ENCODE measurements at regions not wholly inside any gene's neighbourhood (a gene's known extent, or its start where the extent isn't known, plus 50 kb on each side); places are given as distances from the start of the nearest gene placed in this dataset.
"Not testable (repeated sequence)": the region's sequence is repeated elsewhere in the genome, so short reads cannot be mapped to it uniquely, and the experiment has no call there.

DNA sequence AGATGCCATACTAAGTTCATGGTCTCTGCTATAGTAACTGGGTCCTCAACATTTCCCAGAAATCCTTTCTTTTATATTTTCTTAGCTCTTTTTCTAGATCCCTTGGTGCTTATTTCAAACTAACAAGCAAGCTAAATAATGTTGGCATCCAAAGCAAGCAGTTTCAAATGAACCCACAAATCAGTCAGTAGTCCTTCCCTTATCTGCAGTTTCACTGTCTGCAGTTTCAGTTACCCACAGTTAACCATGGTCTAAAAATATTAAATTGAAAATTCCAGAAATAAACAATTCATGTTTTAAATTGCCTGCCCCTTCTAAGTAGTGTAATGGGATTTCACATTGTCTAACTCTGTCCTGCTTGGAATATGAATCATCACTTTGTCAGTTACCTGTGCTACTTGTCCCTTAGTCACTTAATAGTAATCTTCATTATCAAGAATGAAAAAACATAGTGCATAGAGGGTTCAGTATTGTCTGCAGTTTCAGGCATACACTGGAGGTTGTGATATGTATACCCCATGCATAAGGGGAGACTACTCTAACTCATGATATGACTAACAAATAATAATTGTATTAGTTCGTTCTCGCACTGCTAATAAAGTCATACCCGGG, 633.7 kb downstream of the MECOM start:
- H3K4me3 ChIP-seq (ENCODE audit: low read length) = no peak overlapping the region
- H3K9me3 ChIP-seq (ENCODE audit: low read length) = no peaks in the 10 kb centered on the region
- H3K4me1 ChIP-seq (ENCODE audit: insufficient read depth, low read length) = peaks cover 13% of the 10 kb centered on the region
- H2AFZ ChIP-seq (ENCODE audit: low read depth, low read length) = no peak overlapping the region
- H3K36me3 ChIP-seq (ENCODE audit: insufficient read depth, low read length) = no peaks in the 10 kb centered on the region
- H3K27me3 ChIP-seq (ENCODE audit: insufficient read depth, low read length) = no peaks in the 10 kb centered on the region

DNA sequence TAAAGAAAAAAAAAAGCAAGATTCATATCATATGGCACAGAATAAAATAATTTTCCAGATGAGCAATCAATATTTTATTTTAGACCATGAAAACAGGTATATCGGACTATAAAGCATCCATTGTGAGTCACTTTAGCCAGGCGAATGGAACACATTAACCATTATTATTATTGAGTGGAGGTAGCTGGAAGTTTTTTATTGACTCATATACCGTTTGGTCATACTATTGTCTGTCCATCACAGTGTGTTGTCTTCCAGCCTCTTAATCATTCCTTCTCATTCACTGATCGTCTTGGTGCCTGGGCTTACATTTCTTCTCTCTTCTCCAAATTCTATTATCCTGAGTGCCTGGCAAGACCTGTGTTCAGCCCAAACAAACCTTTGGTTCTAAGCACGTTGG, 634.8 kb downstream of the MECOM start:
- H3K9me3 ChIP-seq (ENCODE audit: low read length) = no peaks in the 10 kb centered on the region
- H2AFZ ChIP-seq (ENCODE audit: low read depth, low read length) = no peak overlapping the region
- H3K36me3 ChIP-seq (ENCODE audit: insufficient read depth, low read length) = no peaks in the 10 kb centered on the region
- H3K27me3 ChIP-seq (ENCODE audit: insufficient read depth, low read length) = no peaks in the 10 kb centered on the region
- H3K4me1 ChIP-seq (ENCODE audit: insufficient read depth, low read length) = peaks cover 13% of the 10 kb centered on the region
- H3K4me3 ChIP-seq (ENCODE audit: low read length) = no peak overlapping the region

DNA sequence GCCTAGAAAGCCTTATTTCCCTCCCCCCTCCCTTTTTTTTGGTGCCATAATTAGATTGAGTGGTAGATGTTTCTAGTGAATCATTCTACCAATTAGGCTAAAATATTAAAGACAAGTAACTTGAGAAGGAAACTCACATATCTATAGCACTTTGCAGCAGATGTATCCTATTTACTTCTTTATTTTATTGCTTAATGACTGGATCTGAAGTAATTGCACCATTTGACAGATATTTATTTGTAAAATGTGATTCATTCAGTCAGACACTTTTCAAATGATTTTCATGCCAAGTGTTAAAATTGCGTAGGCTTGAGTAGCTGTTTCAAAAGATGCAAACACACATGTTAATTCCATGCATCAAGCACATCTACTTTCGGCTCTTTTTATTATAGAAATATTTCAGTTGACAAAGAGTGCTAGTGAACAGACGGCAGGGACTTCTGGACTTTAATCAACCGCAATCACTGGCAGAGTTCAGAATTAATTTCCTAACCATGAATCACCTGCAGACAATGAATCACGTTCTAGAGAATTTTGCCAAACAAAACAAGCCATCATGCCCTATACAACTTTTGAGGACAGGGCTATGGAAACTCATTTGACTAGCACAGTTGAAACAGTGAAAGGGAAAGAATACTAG, 636.8 kb downstream of the MECOM start:
- Histone ChIP-seq H3K4me1 (ENCODE audit: insufficient read depth, low read length) (peaks cover 13% of the 10 kb centered on the region), H3K36me3 (ENCODE audit: insufficient read depth, low read length) (no peaks in the 10 kb centered on the region), H3K27me3 (ENCODE audit: insufficient read depth, low read length) (no peaks in the 10 kb centered on the region), H2AFZ (ENCODE audit: low read depth, low read length) (no peak overlapping the region), H3K9me3 (ENCODE audit: low read length) (no peaks in the 10 kb centered on the region), H3K4me3 (ENCODE audit: low read length) (no peak overlapping the region)

DNA sequence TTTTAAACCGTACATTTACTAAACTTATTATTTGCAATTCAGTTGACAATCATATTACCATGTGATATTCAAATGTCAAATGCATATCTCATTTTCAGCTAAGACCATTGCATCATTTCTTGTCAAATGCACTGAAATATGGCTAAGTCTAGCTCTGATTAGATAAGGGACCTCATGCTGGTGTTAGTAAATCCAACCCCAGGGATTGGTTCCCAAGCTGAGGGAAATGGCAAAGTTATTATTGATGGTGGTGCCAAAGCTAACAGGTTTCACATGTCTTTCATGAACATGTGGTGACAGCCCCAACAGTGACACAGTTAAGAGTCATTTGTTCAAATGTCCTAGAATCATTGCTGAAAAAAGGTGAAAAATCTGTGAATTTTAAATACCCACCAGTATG, 641.1 kb downstream of the MECOM start:
- H2AFZ ChIP-seq (ENCODE audit: low read depth, low read length) = no peak overlapping the region

DNA sequence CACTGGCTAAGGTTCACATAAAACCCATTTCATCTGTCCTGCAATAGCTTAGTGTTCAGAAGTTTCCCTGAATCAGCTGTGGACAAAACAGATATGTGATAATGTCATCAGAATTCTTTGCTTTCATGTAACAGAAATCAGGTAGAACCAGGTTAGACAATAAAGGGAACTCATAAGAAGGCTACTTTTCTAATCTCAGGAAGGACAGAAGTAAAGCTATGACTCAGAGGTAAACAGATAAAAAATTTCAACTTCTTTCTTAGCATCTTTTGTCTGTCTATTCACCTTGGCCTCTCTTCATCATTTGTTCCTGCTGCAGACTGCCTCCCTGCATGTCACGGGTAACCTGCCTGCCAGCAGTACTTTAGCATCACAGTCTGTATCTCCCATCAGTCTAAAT, 643.1 kb downstream of the MECOM start:
- H3K9me3 ChIP-seq (ENCODE audit: low read length) = no peaks in the 10 kb centered on the region
- H3K4me1 ChIP-seq (ENCODE audit: insufficient read depth, low read length) = no peaks in the 10 kb centered on the region
- no peak overlapping the region for H3K4me3 ChIP-seq (ENCODE audit: low read length)
- no peak overlapping the region for H2AFZ ChIP-seq (ENCODE audit: low read depth, low read length)
- no peaks in the 10 kb centered on the region for H3K36me3 ChIP-seq (ENCODE audit: insufficient read depth, low read length)
- H3K27me3 ChIP-seq (ENCODE audit: insufficient read depth, low read length) = no peaks in the 10 kb centered on the region

More for the DNA sequence above, 641.1 kb downstream of the MECOM start:
- Histone ChIP-seq H3K4me1 (ENCODE audit: insufficient read depth, low read length) (peaks cover 13% of the 10 kb centered on the region), H3K9me3 (ENCODE audit: low read length) (no peaks in the 10 kb centered on the region), H3K4me3 (ENCODE audit: low read length) (no peak overlapping the region), H3K36me3 (ENCODE audit: insufficient read depth, low read length) (no peaks in the 10 kb centered on the region), H3K27me3 (ENCODE audit: insufficient read depth, low read length) (no peaks in the 10 kb centered on the region)

DNA sequence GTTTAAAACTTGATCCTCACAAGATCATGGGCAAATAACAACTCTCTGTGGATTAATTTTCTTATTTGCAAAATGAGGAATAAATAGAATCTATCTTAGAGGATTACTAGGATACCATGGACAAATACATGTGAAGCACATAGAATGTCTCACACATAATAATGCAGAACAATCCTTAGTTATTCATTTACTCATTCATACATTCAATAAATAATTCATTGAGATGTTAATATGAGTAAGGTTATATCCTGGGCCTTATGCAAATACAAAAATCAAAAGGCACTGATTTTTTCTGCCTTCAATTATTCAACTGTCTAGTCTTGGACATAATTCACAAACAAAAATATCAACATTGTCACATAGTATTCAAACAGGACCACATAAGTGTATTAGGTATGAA, 654.1 kb downstream of the MECOM start:
- no peaks in the 10 kb centered on the region for H3K4me1 ChIP-seq (ENCODE audit: insufficient read depth, low read length)
- H2AFZ ChIP-seq (ENCODE audit: low read depth, low read length) = no peak overlapping the region

DNA sequence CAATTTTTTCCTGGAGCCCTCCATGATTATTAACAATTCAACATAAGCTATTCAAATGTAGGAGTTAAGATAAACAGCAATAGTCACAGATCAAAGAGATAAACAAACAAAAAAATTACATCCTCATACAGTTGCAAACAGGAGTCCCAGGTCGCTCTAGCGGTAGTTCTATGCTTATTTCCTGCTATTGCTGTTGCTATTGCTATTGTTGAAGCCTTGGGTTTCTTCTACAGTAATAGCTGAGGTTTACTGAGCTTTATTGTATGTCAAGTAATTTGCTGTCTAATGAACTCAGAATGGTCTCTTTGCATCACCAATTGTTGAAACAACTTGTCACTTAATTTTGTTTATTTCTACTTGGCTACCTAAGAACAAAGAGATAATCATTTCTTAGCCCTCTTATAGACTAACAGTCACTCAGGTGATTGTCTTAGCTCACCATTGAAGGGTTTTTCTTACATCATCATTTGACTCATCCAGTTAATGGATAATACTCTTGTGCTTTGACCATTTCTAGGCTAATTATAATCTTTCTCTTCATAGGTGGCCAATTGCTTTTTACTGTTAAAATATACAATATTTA, 654.6 kb downstream of the MECOM start:
- no peak overlapping the region for H2AFZ ChIP-seq (ENCODE audit: low read depth, low read length)

More for the DNA sequence above, 654.1 kb downstream of the MECOM start:
- Histone ChIP-seq H3K36me3 (ENCODE audit: insufficient read depth, low read length) (no peaks in the 10 kb centered on the region), H3K4me3 (ENCODE audit: low read length) (no peak overlapping the region), H3K27me3 (ENCODE audit: insufficient read depth, low read length) (no peaks in the 10 kb centered on the region), H3K9me3 (ENCODE audit: low read length) (no peaks in the 10 kb centered on the region)

DNA sequence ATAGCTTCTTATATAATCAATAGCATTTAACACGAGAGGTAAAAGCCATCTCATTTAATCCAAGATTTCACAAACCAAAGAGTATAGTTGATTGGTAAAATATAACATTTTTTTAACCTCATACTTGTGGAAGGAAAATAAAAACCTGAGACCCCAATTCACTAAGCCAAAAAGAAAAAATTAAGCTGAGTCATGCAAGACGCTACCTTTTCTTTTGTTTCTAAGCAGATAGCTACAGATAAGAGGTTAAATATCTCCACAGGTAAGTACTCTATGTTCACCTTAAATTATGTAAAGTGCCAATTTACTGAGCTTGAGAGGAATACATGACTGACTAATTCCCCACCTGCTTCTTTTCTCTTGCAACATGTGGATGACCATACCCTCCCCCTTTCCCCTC, 656.4 kb downstream of the MECOM start:
- peaks cover 6% of the 10 kb centered on the region for H3K27me3 ChIP-seq (ENCODE audit: insufficient read depth, low read length)
- H3K4me1 ChIP-seq (ENCODE audit: insufficient read depth, low read length) = no peaks in the 10 kb centered on the region
- H3K9me3 ChIP-seq (ENCODE audit: low read length) = no peaks in the 10 kb centered on the region
- H3K36me3 ChIP-seq (ENCODE audit: insufficient read depth, low read length) = no peaks in the 10 kb centered on the region
- no peak overlapping the region for H2AFZ ChIP-seq (ENCODE audit: low read depth, low read length)
- no peak overlapping the region for H3K4me3 ChIP-seq (ENCODE audit: low read length)

More for the DNA sequence above, 654.6 kb downstream of the MECOM start:
- Histone ChIP-seq H3K27me3 (ENCODE audit: insufficient read depth, low read length) (no peaks in the 10 kb centered on the region), H3K36me3 (ENCODE audit: insufficient read depth, low read length) (no peaks in the 10 kb centered on the region), H3K4me3 (ENCODE audit: low read length) (no peak overlapping the region), H3K4me1 (ENCODE audit: insufficient read depth, low read length) (no peaks in the 10 kb centered on the region), H3K9me3 (ENCODE audit: low read length) (no peaks in the 10 kb centered on the region)

DNA sequence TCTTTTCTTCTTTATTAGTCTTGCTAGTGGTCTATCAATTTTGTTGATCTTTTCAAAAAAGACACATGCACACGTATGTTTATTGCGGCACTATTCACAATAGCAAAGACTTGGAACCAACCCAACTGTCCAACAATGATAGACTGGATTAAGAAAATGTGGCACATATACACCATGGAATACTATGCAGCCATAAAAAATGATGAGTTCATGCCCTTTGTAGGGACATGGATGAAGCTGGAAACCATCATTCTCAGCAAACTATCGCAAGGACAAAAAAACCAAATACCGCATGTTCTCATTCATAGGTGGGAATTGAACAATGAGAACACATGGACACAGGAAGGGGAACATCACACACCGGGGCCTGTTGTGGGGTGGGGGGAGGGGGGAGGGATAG, 657.1 kb downstream of the MECOM start:
- not testable (repeated sequence) for H3K4me3 ChIP-seq (ENCODE audit: low read length); H3K36me3 ChIP-seq (ENCODE audit: insufficient read depth, low read length); H3K27me3 ChIP-seq (ENCODE audit: insufficient read depth, low read length); H3K9me3 ChIP-seq (ENCODE audit: low read length); H2AFZ ChIP-seq (ENCODE audit: low read depth, low read length); H3K4me1 ChIP-seq (ENCODE audit: insufficient read depth, low read length)

DNA sequence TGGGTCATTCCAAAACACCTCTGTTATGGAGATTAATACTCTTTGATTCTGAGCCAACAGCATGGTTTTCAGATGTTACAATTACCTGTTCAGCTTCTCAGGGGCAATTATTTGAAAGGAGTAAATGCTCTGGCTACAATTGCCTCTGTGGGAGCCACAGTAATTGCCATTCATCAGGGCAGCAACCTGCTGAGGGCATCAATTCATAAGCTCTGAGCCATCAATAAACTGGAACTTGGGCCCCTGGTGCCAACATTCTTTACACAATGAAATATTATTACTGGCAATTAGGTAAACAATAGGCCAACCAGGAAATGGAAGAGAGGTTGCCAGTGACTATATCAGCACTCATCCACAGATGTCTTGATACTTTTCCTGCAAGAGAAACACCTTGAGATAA, 660.8 kb downstream of the MECOM start:
- H3K27me3 ChIP-seq (ENCODE audit: insufficient read depth, low read length) = peaks cover 6% of the 10 kb centered on the region
- no peak overlapping the region for H3K4me3 ChIP-seq (ENCODE audit: low read length)
- H3K9me3 ChIP-seq (ENCODE audit: low read length) = no peaks in the 10 kb centered on the region
- no peaks in the 10 kb centered on the region for H3K36me3 ChIP-seq (ENCODE audit: insufficient read depth, low read length)
- no peaks in the 10 kb centered on the region for H3K4me1 ChIP-seq (ENCODE audit: insufficient read depth, low read length)
- H2AFZ ChIP-seq (ENCODE audit: low read depth, low read length) = no peak overlapping the region

DNA sequence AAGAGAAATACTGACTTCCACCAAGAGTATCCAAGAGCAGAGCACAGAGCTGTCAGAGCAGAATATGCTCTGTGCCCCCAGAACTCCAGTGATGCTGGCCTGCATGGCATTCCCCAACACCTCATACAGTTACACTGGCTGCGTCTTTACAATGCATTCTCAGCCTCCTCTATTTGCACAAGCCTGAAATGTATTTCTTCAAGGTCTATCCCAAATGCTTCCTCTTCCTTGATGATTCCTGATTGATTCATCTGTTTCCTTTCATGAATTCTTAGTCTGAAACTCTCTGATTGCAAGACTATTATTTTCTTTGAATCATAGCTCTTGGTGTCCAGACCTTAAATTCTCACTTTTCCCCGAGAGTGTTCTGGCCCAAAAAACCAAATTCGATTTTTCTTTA, 664.7 kb downstream of the MECOM start:
- peaks cover 11% of the 10 kb centered on the region for H3K27me3 ChIP-seq (ENCODE audit: insufficient read depth, low read length)
- no peaks in the 10 kb centered on the region for H3K36me3 ChIP-seq (ENCODE audit: insufficient read depth, low read length)
- no peaks in the 10 kb centered on the region for H3K4me1 ChIP-seq (ENCODE audit: insufficient read depth, low read length)
- H2AFZ ChIP-seq (ENCODE audit: low read depth, low read length) = no peak overlapping the region
- no peak overlapping the region for H3K4me3 ChIP-seq (ENCODE audit: low read length)
- H3K9me3 ChIP-seq (ENCODE audit: low read length) = no peaks in the 10 kb centered on the region

DNA sequence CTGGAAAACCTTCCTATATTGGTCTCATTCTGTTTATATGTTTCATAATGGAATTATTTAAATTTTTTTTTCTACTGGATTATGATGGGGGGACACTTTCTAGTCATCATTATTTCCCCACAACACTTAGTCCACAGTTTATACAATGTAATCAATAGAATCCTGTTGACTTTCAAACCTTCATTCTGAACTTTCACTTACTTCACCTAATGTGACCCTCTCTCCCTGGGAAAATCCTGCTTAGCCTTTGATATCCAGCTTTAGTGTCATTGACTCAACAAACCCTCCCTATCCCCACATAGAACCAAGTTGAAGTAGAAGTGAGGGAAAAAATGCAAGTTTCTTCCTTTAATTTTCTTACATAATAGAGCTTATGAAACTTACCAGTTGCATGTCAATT, 666.0 kb downstream of the MECOM start:
- H3K36me3 ChIP-seq (ENCODE audit: insufficient read depth, low read length) = no peaks in the 10 kb centered on the region
- peaks cover 6% of the 10 kb centered on the region for H3K27me3 ChIP-seq (ENCODE audit: insufficient read depth, low read length)

DNA sequence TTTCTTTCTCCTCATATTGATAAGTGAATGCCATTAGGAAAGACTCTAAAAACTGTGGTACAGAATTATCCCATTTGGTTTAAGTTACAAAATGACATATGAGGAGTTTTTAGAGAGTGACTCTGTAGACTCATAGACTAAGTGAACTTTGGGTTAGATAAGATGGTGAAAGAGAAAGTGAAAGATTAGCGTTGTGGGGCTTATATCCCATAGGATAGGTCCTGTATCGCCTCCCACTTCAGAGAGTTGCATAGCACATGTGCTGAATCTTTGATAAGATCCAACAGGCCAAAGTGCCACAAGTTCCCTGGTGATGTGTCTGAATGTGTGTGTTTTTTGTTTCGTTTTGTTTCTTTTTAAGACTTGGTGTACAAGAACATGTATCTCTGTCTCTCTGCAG, 666.9 kb downstream of the MECOM start:
- Histone ChIP-seq H3K9me3 (ENCODE audit: low read length) (no peaks in the 10 kb centered on the region), H3K27me3 (ENCODE audit: insufficient read depth, low read length) (peaks cover 6% of the 10 kb centered on the region), H3K4me3 (ENCODE audit: low read length) (no peak overlapping the region), H3K4me1 (ENCODE audit: insufficient read depth, low read length) (no peaks in the 10 kb centered on the region), H3K36me3 (ENCODE audit: insufficient read depth, low read length) (no peaks in the 10 kb centered on the region), H2AFZ (ENCODE audit: low read depth, low read length) (no peak overlapping the region)

More for the DNA sequence above, 666.0 kb downstream of the MECOM start:
- Histone ChIP-seq H3K9me3 (ENCODE audit: low read length) (no peaks in the 10 kb centered on the region), H3K4me3 (ENCODE audit: low read length) (no peak overlapping the region), H2AFZ (ENCODE audit: low read depth, low read length) (no peak overlapping the region), H3K4me1 (ENCODE audit: insufficient read depth, low read length) (no peaks in the 10 kb centered on the region)
